Stomach (tissue), 4 donors: ENCODE measurements at regions not wholly inside any gene's neighbourhood (a gene's known extent, or its start where the extent isn't known, plus 50 kb on each side); places are given as distances from the start of the nearest gene placed in this dataset.

Experiments used
- EP300 ChIP-seq: sonication (generic); formaldehyde crosslinking; IDR thresholded peaks from one replicate; pipeline ENCODE4 v1.6.1; 2017; ENCODE audit warnings: antibody characterized with exemption
- POLR2A ChIP-seq, 4 donors: fragments of 450-650 bp; IDR thresholded peaks; one replicate each; pipeline ENCODE4 v1.6.1; 2016; ENCODE audit warnings: antibody characterized with exemption in 4 of 4, control low read depth in 2 of 4, mild to moderate bottlenecking in 1 of 4, moderate library complexity in 1 of 4
- POLR2AphosphoS5 ChIP-seq, 3 donors: sonication (generic); formaldehyde crosslinking; IDR thresholded peaks; one replicate each; pipeline ENCODE4 v1.6.1; 2016; ENCODE audit warnings: antibody characterized with exemption in 3 of 3
- TF ChIP-seq, protein P1 (sequence below), 7 experiments: fragments of 450-650 bp in 4 of 7; fragments of 200-600 bp in 3 of 7; sonication (generic) in 3 of 7; IDR thresholded peaks; one replicate each; pipeline ENCODE4 v1.5.1; 2016 to 2019; ENCODE audit warnings: antibody characterized with exemption in 7 of 7, control low read depth in 2 of 7, mild to moderate bottlenecking in 1 of 7

DNA sequence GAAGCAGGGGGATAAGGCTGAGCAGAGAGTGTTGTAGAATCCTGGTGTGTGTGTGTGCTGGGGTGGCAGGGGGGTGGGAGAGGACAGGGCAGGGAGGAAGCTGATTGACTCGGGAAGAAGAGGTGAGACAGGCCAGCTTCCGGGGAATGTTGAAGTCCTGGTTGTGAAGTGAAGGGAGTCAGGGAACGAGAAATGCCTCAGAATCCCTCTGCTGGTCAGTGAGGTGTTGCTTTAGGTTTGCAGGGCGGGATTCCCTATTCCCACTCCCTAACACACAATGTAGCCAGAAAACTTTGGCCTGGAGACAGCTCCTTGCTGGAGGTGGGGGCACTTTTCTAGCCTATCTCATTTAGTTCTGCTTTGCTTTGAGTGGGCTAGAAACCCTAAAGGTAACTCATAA, 265.1 kb downstream of the HAUS1 start:
- TF ChIP-seq, protein P1, sequence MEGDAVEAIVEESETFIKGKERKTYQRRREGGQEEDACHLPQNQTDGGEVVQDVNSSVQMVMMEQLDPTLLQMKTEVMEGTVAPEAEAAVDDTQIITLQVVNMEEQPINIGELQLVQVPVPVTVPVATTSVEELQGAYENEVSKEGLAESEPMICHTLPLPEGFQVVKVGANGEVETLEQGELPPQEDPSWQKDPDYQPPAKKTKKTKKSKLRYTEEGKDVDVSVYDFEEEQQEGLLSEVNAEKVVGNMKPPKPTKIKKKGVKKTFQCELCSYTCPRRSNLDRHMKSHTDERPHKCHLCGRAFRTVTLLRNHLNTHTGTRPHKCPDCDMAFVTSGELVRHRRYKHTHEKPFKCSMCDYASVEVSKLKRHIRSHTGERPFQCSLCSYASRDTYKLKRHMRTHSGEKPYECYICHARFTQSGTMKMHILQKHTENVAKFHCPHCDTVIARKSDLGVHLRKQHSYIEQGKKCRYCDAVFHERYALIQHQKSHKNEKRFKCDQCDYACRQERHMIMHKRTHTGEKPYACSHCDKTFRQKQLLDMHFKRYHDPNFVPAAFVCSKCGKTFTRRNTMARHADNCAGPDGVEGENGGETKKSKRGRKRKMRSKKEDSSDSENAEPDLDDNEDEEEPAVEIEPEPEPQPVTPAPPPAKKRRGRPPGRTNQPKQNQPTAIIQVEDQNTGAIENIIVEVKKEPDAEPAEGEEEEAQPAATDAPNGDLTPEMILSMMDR (IDR thresholded peaks at IDR 0.05): no peak
- TF ChIP-seq EP300: no peak
- no peak for TF ChIP-seq POLR2A (IDR thresholded peaks at IDR 0.05)
- TF ChIP-seq POLR2AphosphoS5 (IDR thresholded peaks at IDR 0.05): no peak
